ENCODE measurements at regions not wholly inside any gene's neighbourhood (a gene's known extent, or its start where the extent isn't known, plus 50 kb on each side); places are given as distances from the start of the nearest gene placed in this dataset.
"Not testable (repeated sequence)": the region's sequence is repeated elsewhere in the genome, so short reads cannot be mapped to it uniquely, and the experiment has no call there.

GRCh38 chr7:68073701-68074100 lies 1077.1 kb downstream of the TYW1 start:
- intact Hi-C loops (cut with DNase I), result no loop called here
- DNase-seq (no peak), FAIRE-seq (no peak)
- no peaks in the 10 kb centered on the region for H3K27me3 ChIP-seq (ENCODE audit: control insufficient read depth, insufficient read depth, low read length)
- TF ChIP-seq, protein P1, sequence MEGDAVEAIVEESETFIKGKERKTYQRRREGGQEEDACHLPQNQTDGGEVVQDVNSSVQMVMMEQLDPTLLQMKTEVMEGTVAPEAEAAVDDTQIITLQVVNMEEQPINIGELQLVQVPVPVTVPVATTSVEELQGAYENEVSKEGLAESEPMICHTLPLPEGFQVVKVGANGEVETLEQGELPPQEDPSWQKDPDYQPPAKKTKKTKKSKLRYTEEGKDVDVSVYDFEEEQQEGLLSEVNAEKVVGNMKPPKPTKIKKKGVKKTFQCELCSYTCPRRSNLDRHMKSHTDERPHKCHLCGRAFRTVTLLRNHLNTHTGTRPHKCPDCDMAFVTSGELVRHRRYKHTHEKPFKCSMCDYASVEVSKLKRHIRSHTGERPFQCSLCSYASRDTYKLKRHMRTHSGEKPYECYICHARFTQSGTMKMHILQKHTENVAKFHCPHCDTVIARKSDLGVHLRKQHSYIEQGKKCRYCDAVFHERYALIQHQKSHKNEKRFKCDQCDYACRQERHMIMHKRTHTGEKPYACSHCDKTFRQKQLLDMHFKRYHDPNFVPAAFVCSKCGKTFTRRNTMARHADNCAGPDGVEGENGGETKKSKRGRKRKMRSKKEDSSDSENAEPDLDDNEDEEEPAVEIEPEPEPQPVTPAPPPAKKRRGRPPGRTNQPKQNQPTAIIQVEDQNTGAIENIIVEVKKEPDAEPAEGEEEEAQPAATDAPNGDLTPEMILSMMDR (IDR thresholded peaks at IDR 0.05; ENCODE audit: borderline replicate concordance, extremely low read depth, insufficient read depth), result no peak
- H3K9ac ChIP-seq (ENCODE audit: low read length in 3 of 3), result no peak overlapping the region
- no peak overlapping the region for H3K27ac ChIP-seq (ENCODE audit: low read depth in 2 of 2, low read length in 2 of 2)
- H3K36me3 ChIP-seq (ENCODE audit: control insufficient read depth in 2 of 3, insufficient read depth in 3 of 3, low read length in 3 of 3), result no peaks in the 10 kb centered on the region
- H3K4me3 ChIP-seq (ENCODE audit: low read length in 3 of 3), result no peak overlapping the region
- no peaks in the 10 kb centered on the region for H3K4me1 ChIP-seq (ENCODE audit: control insufficient read depth in 2 of 3, insufficient read depth in 2 of 3, low read depth in 1 of 3, low read length in 3 of 3)
- H3K9me3 ChIP-seq (ENCODE audit: control insufficient read depth in 2 of 3, insufficient read depth in 1 of 3, low read length in 3 of 3), result no peaks in the 10 kb centered on the region

DNA sequence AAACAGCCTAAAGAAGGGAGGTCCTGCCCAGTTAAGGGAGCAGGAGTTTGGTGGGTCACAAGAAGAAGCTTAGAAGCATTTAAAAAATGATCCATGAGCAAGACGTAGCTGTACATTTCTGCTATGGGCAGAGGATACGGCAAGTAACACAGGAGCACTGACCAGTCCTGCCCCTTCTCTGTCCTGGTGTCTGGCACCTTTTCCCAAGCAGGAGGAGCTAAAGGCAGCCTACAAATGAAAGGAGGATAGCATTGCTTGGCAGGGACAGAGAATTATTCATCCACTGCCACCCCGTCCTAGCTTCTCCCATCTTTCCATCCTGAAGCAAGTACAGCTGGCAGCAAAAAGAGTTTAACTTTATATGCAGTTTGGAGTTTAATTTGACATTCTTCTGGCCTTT lies 1077.6 kb downstream of the TYW1 start:
- DNase-seq (no peak), FAIRE-seq (no peak)
- no peaks in the 10 kb centered on the region for H3K36me3 ChIP-seq (ENCODE audit: control insufficient read depth in 2 of 3, insufficient read depth in 3 of 3, low read length in 3 of 3)
- TF ChIP-seq, protein P1 (IDR thresholded peaks at IDR 0.05; ENCODE audit: borderline replicate concordance, extremely low read depth, insufficient read depth), result no peak
- no peak overlapping the region for H3K9ac ChIP-seq (ENCODE audit: low read length in 3 of 3)
- H3K4me3 ChIP-seq (ENCODE audit: low read length in 3 of 3), result no peak overlapping the region
- intact Hi-C loops (cut with DNase I), result no loop called here
- no peaks in the 10 kb centered on the region for H3K9me3 ChIP-seq (ENCODE audit: control insufficient read depth in 2 of 3, insufficient read depth in 1 of 3, low read length in 3 of 3)
- H3K27me3 ChIP-seq (ENCODE audit: control insufficient read depth, insufficient read depth, low read length), result no peaks in the 10 kb centered on the region
- no peak overlapping the region for H3K27ac ChIP-seq (ENCODE audit: low read depth in 2 of 2, low read length in 2 of 2)
- H3K4me1 ChIP-seq (ENCODE audit: control insufficient read depth in 2 of 3, insufficient read depth in 2 of 3, low read depth in 1 of 3, low read length in 3 of 3), result no peaks in the 10 kb centered on the region

DNA sequence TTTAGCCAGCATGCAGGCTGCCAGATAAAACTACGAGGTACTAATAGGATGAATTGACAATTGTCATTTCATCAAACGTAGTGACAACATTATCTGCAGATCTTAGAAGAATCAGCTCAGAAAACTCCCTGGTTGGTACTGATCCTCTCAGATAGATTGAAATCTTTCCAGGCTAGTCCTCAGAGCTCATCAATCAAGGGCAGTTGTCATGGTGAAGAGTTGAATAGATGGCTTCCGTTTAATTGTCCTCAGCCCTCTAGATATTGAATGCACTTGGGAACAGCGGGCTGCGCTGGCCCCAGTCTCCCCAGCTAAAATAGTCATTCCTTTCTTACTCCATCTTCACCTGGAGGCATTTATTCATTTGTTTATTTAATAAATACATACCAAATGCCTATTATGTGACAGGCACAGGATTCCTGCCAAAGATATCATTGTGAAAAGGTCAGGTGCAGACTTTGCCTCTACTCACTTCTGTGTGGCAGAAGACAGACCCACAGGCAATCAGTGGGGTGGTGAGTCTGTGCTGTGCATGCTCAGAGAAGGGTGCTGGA lies 1081.6 kb downstream of the TYW1 start:
- no peak overlapping the region for H3K9ac ChIP-seq (ENCODE audit: low read length in 3 of 3)

GRCh38 chr7:68082066-68082960 lies 1085.7 kb downstream of the TYW1 start:
- H3K27ac ChIP-seq (ENCODE audit: low read depth in 2 of 2, low read length in 2 of 2); H3K36me3 ChIP-seq (ENCODE audit: control insufficient read depth in 2 of 3, insufficient read depth in 3 of 3, low read length in 3 of 3); H3K4me3 ChIP-seq (ENCODE audit: low read length in 3 of 3); intact Hi-C loops (cut with DNase I); H3K27me3 ChIP-seq (ENCODE audit: control insufficient read depth, insufficient read depth, low read length); FAIRE-seq; H3K9me3 ChIP-seq (ENCODE audit: control insufficient read depth in 2 of 3, insufficient read depth in 1 of 3, low read length in 3 of 3); DNase-seq; H3K9ac ChIP-seq (ENCODE audit: low read length in 3 of 3); H3K4me1 ChIP-seq (ENCODE audit: control insufficient read depth in 2 of 3, insufficient read depth in 2 of 3, low read depth in 1 of 3, low read length in 3 of 3): not testable (repeated sequence)

More for the DNA sequence above, 1081.6 kb downstream of the TYW1 start:
- no peak overlapping the region for H3K4me3 ChIP-seq (ENCODE audit: low read length in 3 of 3)
- no peaks in the 10 kb centered on the region for H3K27me3 ChIP-seq (ENCODE audit: control insufficient read depth, insufficient read depth, low read length)
- no peaks in the 10 kb centered on the region for H3K9me3 ChIP-seq (ENCODE audit: control insufficient read depth in 2 of 3, insufficient read depth in 1 of 3, low read length in 3 of 3)
- no peaks in the 10 kb centered on the region for H3K4me1 ChIP-seq (ENCODE audit: control insufficient read depth in 2 of 3, insufficient read depth in 2 of 3, low read depth in 1 of 3, low read length in 3 of 3)
- H3K27ac ChIP-seq (ENCODE audit: low read depth in 2 of 2, low read length in 2 of 2), result no peak overlapping the region
- TF ChIP-seq, protein P1 (IDR thresholded peaks at IDR 0.05; ENCODE audit: borderline replicate concordance, extremely low read depth, insufficient read depth), result no peak
- H3K36me3 ChIP-seq (ENCODE audit: control insufficient read depth in 2 of 3, insufficient read depth in 3 of 3, low read length in 3 of 3), result no peaks in the 10 kb centered on the region
- FAIRE-seq (no peak), DNase-seq (no peak)
- intact Hi-C loops (cut with DNase I), result no loop called here

DNA sequence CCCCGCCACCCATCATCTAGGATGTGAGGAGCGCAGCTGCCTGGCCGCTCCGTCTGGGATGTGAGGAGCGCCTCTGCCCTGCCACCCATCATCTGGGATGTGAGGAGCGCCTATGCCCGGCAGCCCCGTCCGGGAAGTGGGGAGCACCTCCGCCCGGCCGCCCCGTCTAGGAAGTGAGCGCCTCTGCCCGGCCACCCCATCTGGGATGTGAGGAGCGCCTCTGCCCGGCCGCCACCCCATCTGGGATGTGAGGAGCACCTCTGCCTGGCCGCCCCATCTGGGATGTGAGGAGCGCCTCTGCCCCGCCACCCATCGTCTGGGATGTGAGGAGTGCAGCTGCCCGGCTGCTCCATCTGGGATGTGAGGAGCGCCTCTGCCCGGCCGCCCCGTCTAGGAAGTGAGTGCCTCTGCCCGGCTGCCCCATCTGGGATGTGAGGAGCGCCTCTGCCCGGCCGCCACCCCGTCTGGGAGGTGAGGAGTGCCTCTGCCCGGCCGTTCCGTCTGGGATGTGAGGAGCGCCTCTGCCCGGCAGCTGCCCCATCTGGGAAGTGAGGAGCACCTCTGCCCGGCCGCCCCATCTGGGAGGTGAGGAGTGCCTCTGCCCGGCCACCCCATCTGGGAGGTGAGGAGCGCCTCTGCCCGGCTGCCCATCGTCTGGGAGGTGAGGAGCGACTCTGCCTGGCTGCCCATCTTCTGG lies 1086.5 kb downstream of the TYW1 start:
- H3K36me3 ChIP-seq (ENCODE audit: control insufficient read depth in 2 of 3, insufficient read depth in 3 of 3, low read length in 3 of 3); H3K9me3 ChIP-seq (ENCODE audit: control insufficient read depth in 2 of 3, insufficient read depth in 1 of 3, low read length in 3 of 3); H3K4me1 ChIP-seq (ENCODE audit: control insufficient read depth in 2 of 3, insufficient read depth in 2 of 3, low read depth in 1 of 3, low read length in 3 of 3); FAIRE-seq; H3K27me3 ChIP-seq (ENCODE audit: control insufficient read depth, insufficient read depth, low read length); H3K27ac ChIP-seq (ENCODE audit: low read depth in 2 of 2, low read length in 2 of 2); intact Hi-C loops (cut with DNase I); H3K9ac ChIP-seq (ENCODE audit: low read length in 3 of 3); H3K4me3 ChIP-seq (ENCODE audit: low read length in 3 of 3): not testable (repeated sequence)
- peak in 1 of 5 donors; percentile 70 for DNase-seq

Data from kidney (tissue), 13 donors.